Endothelial cell of umbilical vein (primary cell): ENCODE measurements at regions not wholly inside any gene's neighbourhood (a gene's known extent, or its start where the extent isn't known, plus 50 kb on each side); places are given as distances from the start of the nearest gene placed in this dataset.

ENCODE experiments used
- BruUV-seq: library from RNA; stranded (reverse); fragments of 400-500 nt; replicated peaks from 2 replicates; lab custom pipeline; 2021; lab: Mats Ljungman, UMichigan
- CTCF ChIA-PET: fragments of 300-600, 350-600 bp; sonication (Branson Sonifier 250); formaldehyde crosslinking; loops from one replicate; lab custom pipeline; 2021; ENCODE audit warnings: antibody characterized with exemption, inconsistent platforms; lab: Charles Lee
- POLR2A ChIA-PET: fragments of 300-600, 350-600 bp; sonication (Branson Sonifier 250); formaldehyde crosslinking; loops from one replicate; lab custom pipeline; 2021; ENCODE audit warnings: antibody characterized with exemption, inconsistent platforms; lab: Charles Lee
- DNase-seq: peaks from one replicate; pipeline ENCODE4 v3.0.0-alpha.2; 2011; ENCODE audit warnings: low read depth, low spot score
- FAIRE-seq: peaks from 2 replicates; lab custom pipeline; 2011; peaks lifted over from hg19 to GRCh38; lab: Jason Lieb, UNC
- H2AFZ ChIP-seq: 2 replicates; pipeline ENCODE4 v1.6.0; 2012; ENCODE audit warnings: low read depth, low read length, control low read depth, inconsistent platforms
- H3K27ac ChIP-seq: 2 replicates; pipeline ENCODE4 v1.5.1; 2011; ENCODE audit warnings: low read depth, mild to moderate bottlenecking, control low read depth, low read length, moderate library complexity; ENCODE audit not compliant: insufficient read depth
- H3K27me3 ChIP-seq, 2 experiments: 2 replicates each; pipeline versions ENCODE4 v1.6.0 to v1.6.1; 2011; ENCODE audit warnings: low read length in 2 of 2, mixed read lengths in 1 of 2; ENCODE audit not compliant: control insufficient read depth in 2 of 2, insufficient read depth in 2 of 2
- H3K36me3 ChIP-seq, 2 experiments: 2 replicates in 1 of 2; 3 replicates in 1 of 2; pipeline ENCODE4 v1.5.1; 2011; ENCODE audit warnings: low read length in 2 of 2, mild to moderate bottlenecking in 1 of 2, moderate library complexity in 1 of 2; ENCODE audit not compliant: control insufficient read depth in 2 of 2, insufficient read depth in 2 of 2; ENCODE audit errors: extremely low read depth in 1 of 2
- H3K4me1 ChIP-seq: 3 replicates; pipeline ENCODE4 v1.5.1; 2011; ENCODE audit warnings: mild to moderate bottlenecking, low read length; ENCODE audit not compliant: control insufficient read depth, insufficient read depth; ENCODE audit errors: extremely low read depth
- H3K4me2 ChIP-seq: 2 replicates; pipeline ENCODE4 v1.6.1; 2011; ENCODE audit warnings: low read length, control low read depth, mixed read lengths; ENCODE audit not compliant: insufficient read depth
- H3K4me3 ChIP-seq, 3 experiments: fragments of 200-600 bp in 1 of 3; sonication (generic), shearing (Covaris generic) in 1 of 3; replicated peaks in 1 of 3; 2 replicates each; pipeline ENCODE4 v1.5.1; 2011 to 2016; ENCODE audit warnings: control low read depth in 3 of 3, low read length in 3 of 3, mild to moderate bottlenecking in 2 of 3, inconsistent platforms in 1 of 3, low read depth in 1 of 3, moderate library complexity in 1 of 3; ENCODE audit not compliant: insufficient read depth in 1 of 3
- H3K79me2 ChIP-seq: 2 replicates; pipeline ENCODE4 v1.6.0; 2012; ENCODE audit warnings: low read length, inconsistent platforms; ENCODE audit not compliant: control insufficient read depth, insufficient read depth
- H3K9ac ChIP-seq: replicated peaks from 2 replicates; pipeline ENCODE3; 2011; ENCODE audit warnings: low read length, control low read depth; ENCODE audit not compliant: insufficient read depth; ENCODE audit errors: extremely low read depth
- H3K9me1 ChIP-seq: replicated peaks from 3 replicates; pipeline ENCODE4 v1.6.0; 2011; ENCODE audit warnings: mild to moderate bottlenecking, low read length; ENCODE audit not compliant: control insufficient read depth, insufficient read depth; ENCODE audit errors: extremely low read depth
- H3K9me3 ChIP-seq: replicated peaks from 2 replicates; pipeline ENCODE4 v1.5.1; 2012; ENCODE audit warnings: low read length, inconsistent platforms; ENCODE audit not compliant: control insufficient read depth, insufficient read depth
- H4K20me1 ChIP-seq: replicated peaks from 2 replicates; pipeline ENCODE3; 2011; ENCODE audit warnings: mild to moderate bottlenecking, low read length; ENCODE audit not compliant: control insufficient read depth, insufficient read depth; ENCODE audit errors: extremely low read depth
- CTCF ChIP-seq, 2 donors: IDR thresholded peaks; 1 replicate in 1 of 2; 2 replicates in 1 of 2; pipeline ENCODE4 v1.5.1; 2011; ENCODE audit warnings: low read length in 2 of 2, mild to moderate bottlenecking in 2 of 2, moderate library complexity in 2 of 2, control low read depth in 1 of 2, inconsistent platforms in 1 of 2, low read depth in 1 of 2; ENCODE audit not compliant: insufficient read depth in 1 of 2; ENCODE audit errors: extremely low read depth in 1 of 2
- EZH2 ChIP-seq: IDR thresholded peaks from 2 replicates; pipeline ENCODE4 v1.6.1; 2012; ENCODE audit warnings: borderline replicate concordance, low read depth, mild to moderate bottlenecking, moderate library complexity, low read length, inconsistent platforms; ENCODE audit not compliant: severe bottlenecking
- FOS ChIP-seq: IDR thresholded peaks from 2 replicates; pipeline ENCODE4 v1.6.1; 2011; ENCODE audit warnings: mild to moderate bottlenecking, low read length, moderate library complexity, borderline replicate concordance; ENCODE audit not compliant: insufficient read depth
- GATA2 ChIP-seq: IDR thresholded peaks from 2 replicates; pipeline ENCODE4 v1.7.0; 2011; ENCODE audit warnings: low read depth, mild to moderate bottlenecking, moderate library complexity, mixed read lengths, low read length; ENCODE audit not compliant: insufficient read length, insufficient read depth
- JUN ChIP-seq: IDR thresholded peaks from 2 replicates; pipeline ENCODE4 v1.6.1; 2011; ENCODE audit warnings: borderline replicate concordance, low read depth; ENCODE audit not compliant: insufficient read length, insufficient read depth
- MAX ChIP-seq: IDR thresholded peaks from 2 replicates; pipeline ENCODE4 v1.6.1; 2011; ENCODE audit not compliant: insufficient read depth, insufficient read length
- MYC ChIP-seq: IDR thresholded peaks from one replicate; pipeline ENCODE4 v1.6.1; 2011; ENCODE audit warnings: mild to moderate bottlenecking, low read depth, low read length
- POLR2A ChIP-seq: IDR thresholded peaks from 2 replicates; pipeline ENCODE4 v1.6.1; 2012; ENCODE audit warnings: low read depth, mild to moderate bottlenecking, control low read depth, low read length
- POLR2AphosphoS5 ChIP-seq: IDR thresholded peaks from 2 replicates; pipeline ENCODE4 v1.6.1; 2012; ENCODE audit warnings: low read depth, mild to moderate bottlenecking, control low read depth, low read length, moderate library complexity; ENCODE audit not compliant: insufficient read depth
- dilution Hi-C: fragments of 300-500 bp; cut with MboI; formaldehyde crosslinking; loops from one replicate; pipeline ENCODE4 v1.15.0; 2019; ENCODE audit warnings: low sequenced_read_pairs; ENCODE audit not compliant: extremely low pct_ligation_motif_present
- intact Hi-C: fragments of 100-400 bp; cut with micrococcal nuclease; formaldehyde crosslinking; loops from one replicate; pipeline ENCODE4 v1.10.0; 2022

DNA sequence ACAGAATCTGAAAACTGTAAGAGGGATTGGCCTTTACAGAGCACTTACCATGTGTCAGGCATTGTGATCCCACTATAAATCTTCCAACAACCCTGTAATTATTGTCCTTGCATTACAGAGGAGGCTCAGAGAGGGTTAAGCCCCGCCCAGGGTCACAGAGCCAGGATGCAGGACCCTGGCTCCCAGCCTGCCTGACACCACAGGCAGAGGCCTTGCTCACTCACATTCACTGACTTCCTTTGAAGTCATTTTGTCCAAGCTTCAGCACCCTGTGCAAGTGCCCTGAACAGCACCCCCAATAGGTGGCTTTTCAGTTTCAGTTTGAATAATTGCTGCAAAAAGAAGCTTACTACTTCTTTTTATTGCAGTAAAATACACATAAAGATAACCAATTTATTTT is 256.8 kb upstream of the NFIA start:
- Histone ChIP-seq H3K36me3 (no peaks in the 10 kb centered on the region), H3K4me2 (no peak overlapping the region), H4K20me1 (no peaks in the 10 kb centered on the region), H3K4me3 (no peak overlapping the region), H2AFZ (no peak overlapping the region), H3K27me3 (no peaks in the 10 kb centered on the region), H3K4me1 (no peaks in the 10 kb centered on the region), H3K9me3 (no peaks in the 10 kb centered on the region), H3K27ac (no peak overlapping the region), H3K9me1 (no peaks in the 10 kb centered on the region), H3K79me2 (no peaks in the 10 kb centered on the region), H3K9ac (no peak overlapping the region)
- ChIA-PET CTCF (interaction anchor here (0.6 to 1.8 kb wide), 7 partner anchors 10 to 544 kb away, joined by 3 to 9 read pairs (median 4); no protein-coding TSS in a partner anchor), POLR2A (no interaction called here)
- peak; percentile 80 for DNase-seq
- dilution Hi-C loops (no loop called here), intact Hi-C loops (loop anchor here (5.0 kb wide), 1 partner anchor 543 kb away; no protein-coding TSS in a partner anchor)
- BruUV-seq: no TSS peak
- FAIRE-seq: no peak
- TF ChIP-seq CTCF (IDR thresholded peaks at IDR 0.05; ENCODE audit: extremely low read depth in 1 of 2, insufficient read depth in 1 of 2, low read depth in 1 of 2, low read length in 2 of 2) (peak; percentile 6 to 28), MYC (no peak)

DNA sequence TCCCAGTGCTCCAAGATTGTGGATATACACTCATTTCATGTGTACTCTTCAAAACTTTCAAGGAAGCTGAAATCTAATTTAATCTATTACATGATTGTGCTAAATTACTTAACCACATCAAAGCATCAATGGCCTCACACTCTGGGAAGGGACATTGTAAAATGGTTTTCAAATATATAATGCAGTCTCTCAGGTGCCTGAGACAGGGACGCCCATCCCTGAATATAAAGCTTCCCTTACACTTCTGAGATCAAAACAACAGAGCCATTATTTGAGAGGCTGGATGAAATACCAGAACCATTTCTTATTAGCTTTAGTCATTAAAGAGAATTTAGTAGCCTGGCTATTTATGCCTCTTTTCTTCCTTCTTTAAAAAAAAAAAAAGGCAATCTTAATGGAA is 259.2 kb upstream of the NFIA start:
- H3K27me3 ChIP-seq: no peaks in the 10 kb centered on the region
- POLR2A ChIA-PET: no interaction called here
- no peak for DNase-seq

More for the DNA sequence above, 259.2 kb upstream of the NFIA start:
- H2AFZ ChIP-seq: no peak overlapping the region
- no peaks in the 10 kb centered on the region for H3K36me3 ChIP-seq
- H3K9ac ChIP-seq: no peak overlapping the region
- CTCF ChIA-PET: interaction anchor here (1.0 kb wide), 1 partner anchor 852 kb away, joined by 3 read pairs; no protein-coding TSS in a partner anchor
- dilution Hi-C loops: no loop called here
- H3K4me1 ChIP-seq: no peaks in the 10 kb centered on the region
- H3K27ac ChIP-seq: no peak overlapping the region
- no peak for FAIRE-seq
- no peak overlapping the region for H3K4me2 ChIP-seq
- BruUV-seq: no TSS peak
- H3K4me3 ChIP-seq: no peak overlapping the region
- H3K9me3 ChIP-seq: no peaks in the 10 kb centered on the region
- intact Hi-C loops: no loop called here
- H3K79me2 ChIP-seq: no peaks in the 10 kb centered on the region
- no peaks in the 10 kb centered on the region for H3K9me1 ChIP-seq
- H4K20me1 ChIP-seq: no peaks in the 10 kb centered on the region
- TF ChIP-seq MAX: no peak
- TF ChIP-seq JUN: no peak
- no peak for TF ChIP-seq POLR2A
- no peak for TF ChIP-seq MYC
- no peak for TF ChIP-seq FOS
- no peak for TF ChIP-seq CTCF (IDR thresholded peaks at IDR 0.05; ENCODE audit: extremely low read depth in 1 of 2, insufficient read depth in 1 of 2, low read depth in 1 of 2, low read length in 2 of 2)
- TF ChIP-seq EZH2: no peak
- no peak for TF ChIP-seq GATA2
- no peak for TF ChIP-seq POLR2AphosphoS5
